ENCODE measurements at regions not wholly inside any gene's neighbourhood (a gene's known extent, or its start where the extent isn't known, plus 50 kb on each side); places are given as distances from the start of the nearest gene placed in this dataset.
"Not testable (repeated sequence)": the region's sequence is repeated elsewhere in the genome, so short reads cannot be mapped to it uniquely, and the experiment has no call there.

- Histone ChIP-seq H3K79me2 (ENCODE audit: low read depth) (no peaks in the 10 kb centered on the region), H3F3A (ENCODE audit: insufficient read depth, low read depth) (no peaks in the 10 kb centered on the region), H4K20me1 (ENCODE audit: insufficient read depth) (no peaks in the 10 kb centered on the region), H3K27me3 (ENCODE audit: insufficient read depth, low read depth) (no peaks in the 10 kb centered on the region), H3K9me3 (ENCODE audit: insufficient read depth, low read depth) (no peaks in the 10 kb centered on the region), H3K4me1 (replicated peaks; ENCODE audit: insufficient read depth) (no peaks in the 10 kb centered on the region), H2AFZ (no peak overlapping the region), H3K27ac (no peak overlapping the region), H3K4me2 (no peak overlapping the region), H3K4me3 (no peak overlapping the region), H3K36me3 (ENCODE audit: low read depth) (no peaks in the 10 kb centered on the region), H3K9me2 (ENCODE audit: insufficient read depth) (no peaks in the 10 kb centered on the region)
- POLR2A ChIA-PET (ENCODE audit: unreplicated experiment), result no interaction called here
- no peak for TF ChIP-seq EZH2 (IDR thresholded peaks at IDR 0.05; ENCODE audit: low read depth)
- no peak for TF ChIP-seq CTCF (conservative IDR thresholded peaks at IDR 0.05)
- DNase-seq, result no peak
- CTCF ChIA-PET, result no interaction called here
- intact Hi-C loops (cut with micrococcal nuclease; ENCODE audit: unreplicated experiment), result no loop called here
- no TSS peak for BruUV-seq (replicated peaks)
Observed at GRCh38 chr10:53361281-53361680, 588.7 kb upstream of the MBL2 start.

GRCh38 chr10:53358978-53359377 lies 586.4 kb upstream of the MBL2 start:
- H3K79me2 ChIP-seq (ENCODE audit: low read depth); H3K36me3 ChIP-seq (ENCODE audit: low read depth); H3K4me3 ChIP-seq; H4K20me1 ChIP-seq (ENCODE audit: insufficient read depth); H3K4me2 ChIP-seq; H3K4me1 ChIP-seq (replicated peaks; ENCODE audit: insufficient read depth); H3K9me3 ChIP-seq (ENCODE audit: insufficient read depth, low read depth); POLR2A ChIA-PET (ENCODE audit: unreplicated experiment); H3K9me2 ChIP-seq (ENCODE audit: insufficient read depth); H3F3A ChIP-seq (ENCODE audit: insufficient read depth, low read depth); DNase-seq; BruUV-seq (replicated peaks); CTCF ChIA-PET; H3K27me3 ChIP-seq (ENCODE audit: insufficient read depth, low read depth); intact Hi-C loops (cut with micrococcal nuclease; ENCODE audit: unreplicated experiment); H3K27ac ChIP-seq; H2AFZ ChIP-seq: not testable (repeated sequence)

- POLR2A ChIA-PET (ENCODE audit: unreplicated experiment), result no interaction called here
Observed at GRCh38 chr10:53358536-53358935, 586.0 kb upstream of the MBL2 start.

More at GRCh38 chr10:53358536-53358935, 586.0 kb upstream of the MBL2 start:
- Histone ChIP-seq H3K4me2 (no peak overlapping the region), H3K4me1 (replicated peaks; ENCODE audit: insufficient read depth) (no peaks in the 10 kb centered on the region), H3K4me3 (no peak overlapping the region), H3K79me2 (ENCODE audit: low read depth) (no peaks in the 10 kb centered on the region), H3F3A (ENCODE audit: insufficient read depth, low read depth) (no peaks in the 10 kb centered on the region), H3K9me2 (ENCODE audit: insufficient read depth) (no peaks in the 10 kb centered on the region), H4K20me1 (ENCODE audit: insufficient read depth) (no peaks in the 10 kb centered on the region), H2AFZ (no peak overlapping the region), H3K27me3 (ENCODE audit: insufficient read depth, low read depth) (no peaks in the 10 kb centered on the region), H3K36me3 (ENCODE audit: low read depth) (no peaks in the 10 kb centered on the region), H3K27ac (no peak overlapping the region), H3K9me3 (ENCODE audit: insufficient read depth, low read depth) (no peaks in the 10 kb centered on the region)
- DNase-seq, result no peak
- BruUV-seq (replicated peaks), result no TSS peak
- intact Hi-C loops (cut with micrococcal nuclease; ENCODE audit: unreplicated experiment), result no loop called here
- CTCF ChIA-PET, result no interaction called here
- TF ChIP-seq CTCF (conservative IDR thresholded peaks at IDR 0.05) (no peak), EZH2 (IDR thresholded peaks at IDR 0.05; ENCODE audit: low read depth) (no peak)
